IPS DF 6.9 (cell line): ENCODE measurements at regions not wholly inside any gene's neighbourhood (a gene's known extent, or its start where the extent isn't known, plus 50 kb on each side); places are given as distances from the start of the nearest gene placed in this dataset.
"Not testable (repeated sequence)": the region's sequence is repeated elsewhere in the genome, so short reads cannot be mapped to it uniquely, and the experiment has no call there.

Experiments used
- DNase-seq: peaks from one replicate; pipeline ENCODE4 v3.0.0-alpha.2; 2013; ENCODE audit warnings: low read depth, low spot score
- H3K27ac ChIP-seq: one replicate; pipeline ENCODE4 v1.5.1; 2013; ENCODE audit warnings: low read length, control low read depth
- H3K27me3 ChIP-seq: 2 replicates; pipeline ENCODE4 v1.6.1; 2013; ENCODE audit warnings: mild to moderate bottlenecking, low read length; ENCODE audit not compliant: control insufficient read depth, insufficient read depth
- H3K36me3 ChIP-seq: 2 replicates; pipeline ENCODE4 v1.6.1; 2013; ENCODE audit warnings: low read length; ENCODE audit not compliant: control insufficient read depth, insufficient read depth
- H3K4me1 ChIP-seq: 2 replicates; pipeline ENCODE4 v1.6.1; 2013; ENCODE audit warnings: low read length; ENCODE audit not compliant: control insufficient read depth, insufficient read depth
- H3K4me3 ChIP-seq: 2 replicates; pipeline ENCODE4 v1.5.1; 2013; ENCODE audit warnings: mild to moderate bottlenecking, low read length
- H3K9me3 ChIP-seq: 2 replicates; pipeline ENCODE4 v1.6.1; 2013; ENCODE audit warnings: low read length, inconsistent platforms; ENCODE audit not compliant: control insufficient read depth, insufficient read depth
- WGBS: extraction: QIAGEN DNeasy Blood & Tissue Kit; methylation state at CpG from one replicate; pipeline ENCODE4 v1.1.7; 2013; ENCODE audit warnings: mixed read lengths, missing lambda C conversion rate; ENCODE audit not compliant: insufficient read length, insufficient coverage; 5-methylcytosine and 5-hydroxymethylcytosine counted together

DNA sequence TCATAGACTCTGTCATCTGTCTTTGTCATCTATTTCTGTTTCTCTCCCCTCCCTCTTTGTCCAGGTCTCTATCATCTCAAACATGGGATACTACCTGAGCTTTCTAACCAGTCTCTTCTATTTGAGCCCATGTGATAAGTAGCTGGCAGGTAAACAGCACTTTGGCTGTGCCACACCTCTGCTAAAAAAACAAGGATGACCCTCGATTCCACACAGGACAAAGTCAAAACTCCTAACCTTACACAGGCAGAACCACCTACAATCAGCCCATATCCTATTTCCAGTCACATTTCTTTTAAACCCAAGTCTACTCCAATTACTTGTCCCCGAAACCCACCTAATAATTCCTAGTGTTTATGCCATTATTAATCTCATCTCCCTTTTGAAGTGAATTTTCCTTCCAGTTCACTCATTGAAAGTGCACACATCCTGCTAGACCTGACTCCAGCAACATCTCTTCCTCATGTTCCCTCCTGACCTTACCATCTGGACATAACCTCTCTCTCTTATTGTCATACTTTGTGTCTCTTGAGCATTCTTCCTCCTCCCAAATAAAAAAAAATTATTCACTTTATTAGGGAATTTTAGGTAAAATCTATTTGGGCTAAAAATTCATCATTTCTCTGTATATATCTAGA is 256.1 kb upstream of the ONECUT1 start:
- no peaks in the 10 kb centered on the region for H3K27me3 ChIP-seq
- no peak overlapping the region for H3K27ac ChIP-seq
- no peaks in the 10 kb centered on the region for H3K9me3 ChIP-seq
- no peaks in the 10 kb centered on the region for H3K36me3 ChIP-seq
- H3K4me3 ChIP-seq = no peak overlapping the region
- no peaks in the 10 kb centered on the region for H3K4me1 ChIP-seq
- WGBS = no CpG with 5 or more reads among the region's 2 CpGs
- DNase-seq = no peak

GRCh38 chr15:53038655-53038941 is 248.5 kb upstream of the ONECUT1 start:
- no peaks in the 10 kb centered on the region for H3K4me1 ChIP-seq
- H3K4me3 ChIP-seq = no peak overlapping the region
- no peak for DNase-seq
- H3K9me3 ChIP-seq = no peaks in the 10 kb centered on the region
- H3K36me3 ChIP-seq = no peaks in the 10 kb centered on the region
- no peak overlapping the region for H3K27ac ChIP-seq
- WGBS = no CpG with 5 or more reads among the region's 7 CpGs
- no peaks in the 10 kb centered on the region for H3K27me3 ChIP-seq

DNA sequence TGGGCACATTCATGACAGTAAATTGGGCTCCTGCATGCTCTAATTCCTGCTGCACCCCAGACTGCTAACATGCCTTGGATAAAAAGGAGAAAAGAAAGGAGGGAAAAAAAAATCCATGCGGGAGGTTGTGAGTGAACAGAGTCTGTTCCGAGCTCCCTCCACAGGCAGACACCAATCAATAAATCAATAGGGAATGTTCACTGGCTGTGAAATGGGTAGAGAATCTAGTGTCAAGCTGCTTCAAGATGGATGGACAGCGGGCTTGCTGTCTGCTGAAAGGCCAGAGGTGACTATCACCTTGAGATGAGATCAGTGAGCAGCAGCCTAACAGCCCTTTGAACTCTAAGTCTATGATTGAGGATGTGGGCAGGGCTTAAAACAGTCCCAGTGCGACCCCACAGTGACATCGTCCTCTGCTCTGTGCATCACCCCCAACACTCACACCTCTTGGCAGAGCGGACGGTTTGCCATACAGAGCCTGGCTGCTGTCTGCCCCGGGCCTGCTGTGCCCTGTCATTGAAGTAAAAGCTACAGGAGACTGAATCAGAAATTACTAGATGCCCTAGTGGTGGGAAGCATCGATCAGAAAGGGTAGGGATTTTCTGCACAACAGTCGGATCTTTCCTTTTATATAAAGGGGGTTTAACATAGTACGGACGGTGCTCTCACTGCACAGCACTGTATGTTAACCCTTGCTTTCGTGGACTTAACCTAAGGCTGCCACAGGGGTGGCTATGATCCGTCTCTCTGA is 247.9 kb upstream of the ONECUT1 start:
- no CpG with 5 or more reads among the region's 14 CpGs for WGBS
- H3K9me3 ChIP-seq = no peaks in the 10 kb centered on the region
- H3K27ac ChIP-seq = no peak overlapping the region
- no peak for DNase-seq
- H3K4me3 ChIP-seq = no peak overlapping the region
- H3K4me1 ChIP-seq = no peaks in the 10 kb centered on the region
- H3K27me3 ChIP-seq = no peaks in the 10 kb centered on the region
- no peaks in the 10 kb centered on the region for H3K36me3 ChIP-seq

DNA sequence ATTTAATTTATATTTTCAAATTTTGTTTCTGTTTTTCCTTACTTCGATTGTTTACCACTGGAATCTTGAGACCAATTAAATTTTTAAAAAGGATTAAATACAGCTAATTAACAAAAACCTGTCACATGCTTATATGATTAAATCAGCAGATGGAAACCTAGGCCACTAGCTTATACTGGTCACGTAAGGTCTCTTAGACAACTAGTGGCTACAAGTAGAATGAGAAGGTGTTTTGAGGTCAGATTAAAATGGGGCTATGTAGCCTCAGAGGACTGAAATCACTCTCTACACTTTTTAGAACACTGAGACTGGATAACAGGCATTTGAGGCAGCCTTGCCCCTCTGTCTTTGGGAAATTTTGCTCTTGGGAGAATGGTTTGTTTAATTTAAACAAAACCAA is 246.5 kb upstream of the ONECUT1 start:
- Histone ChIP-seq H3K27me3 (no peaks in the 10 kb centered on the region), H3K27ac (no peak overlapping the region), H3K4me1 (no peaks in the 10 kb centered on the region), H3K36me3 (no peaks in the 10 kb centered on the region), H3K9me3 (no peaks in the 10 kb centered on the region), H3K4me3 (no peak overlapping the region)
- no CpG with 5 or more reads among the region's 2 CpGs for WGBS
- no peak for DNase-seq

GRCh38 chr15:53034767-53035245 is 244.7 kb upstream of the ONECUT1 start:
- no peak overlapping the region for H3K4me3 ChIP-seq
- no peak for DNase-seq
- WGBS = no CpG with 5 or more reads among the region's 4 CpGs
- no peaks in the 10 kb centered on the region for H3K4me1 ChIP-seq
- H3K27me3 ChIP-seq = no peaks in the 10 kb centered on the region
- H3K36me3 ChIP-seq = no peaks in the 10 kb centered on the region
- no peak overlapping the region for H3K27ac ChIP-seq
- H3K9me3 ChIP-seq = no peaks in the 10 kb centered on the region

DNA sequence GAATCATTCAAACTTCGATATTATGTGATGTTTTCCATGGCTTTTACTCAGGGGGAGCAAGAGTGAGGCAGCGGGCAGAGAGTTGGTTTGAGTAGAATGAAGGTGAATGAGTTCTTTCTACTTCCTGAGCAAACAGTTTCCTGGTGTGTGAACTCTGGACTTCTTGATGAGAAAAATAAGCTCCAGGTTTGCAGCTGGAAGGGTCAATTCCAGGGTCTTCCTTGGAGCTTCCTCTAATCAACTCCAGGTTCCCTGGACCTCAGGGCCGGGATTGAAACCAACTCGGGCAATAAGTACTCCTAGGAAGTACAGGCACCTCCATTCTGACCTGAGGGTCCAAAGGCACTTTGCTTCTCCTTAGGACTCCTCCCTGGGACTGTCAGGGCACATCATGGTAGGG is 243.6 kb upstream of the ONECUT1 start:
- no peak for DNase-seq
- Histone ChIP-seq H3K36me3 (no peaks in the 10 kb centered on the region), H3K4me1 (no peaks in the 10 kb centered on the region), H3K27me3 (no peaks in the 10 kb centered on the region; the same call in 1 of the 2 replicates), H3K9me3 (no peaks in the 10 kb centered on the region), H3K4me3 (no peak overlapping the region), H3K27ac (no peak overlapping the region)
- WGBS = no CpG with 5 or more reads among the region's 4 CpGs

DNA sequence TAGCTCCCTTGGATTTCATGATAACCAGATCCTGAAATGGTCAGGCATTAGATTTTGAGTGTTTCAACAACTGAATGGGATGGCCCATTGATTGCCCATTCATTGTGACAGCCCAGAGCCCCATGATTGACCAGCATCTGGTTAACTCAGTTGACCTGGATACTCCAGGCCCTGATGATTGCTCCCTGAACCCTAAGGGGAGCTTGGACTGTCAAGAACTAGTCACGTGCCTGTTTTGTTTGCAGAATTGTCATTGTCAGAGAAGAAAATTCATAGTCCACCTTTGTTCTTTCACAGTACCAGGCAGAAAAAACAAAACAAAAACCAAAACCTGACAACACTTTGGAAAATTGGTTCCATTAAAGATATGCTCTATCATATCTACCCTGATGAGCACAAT is 241.3 kb upstream of the ONECUT1 start:
- no CpG with 5 or more reads among the region's 1 CpG for WGBS
- H3K27ac ChIP-seq = no peak overlapping the region
- DNase-seq = no peak

DNA sequence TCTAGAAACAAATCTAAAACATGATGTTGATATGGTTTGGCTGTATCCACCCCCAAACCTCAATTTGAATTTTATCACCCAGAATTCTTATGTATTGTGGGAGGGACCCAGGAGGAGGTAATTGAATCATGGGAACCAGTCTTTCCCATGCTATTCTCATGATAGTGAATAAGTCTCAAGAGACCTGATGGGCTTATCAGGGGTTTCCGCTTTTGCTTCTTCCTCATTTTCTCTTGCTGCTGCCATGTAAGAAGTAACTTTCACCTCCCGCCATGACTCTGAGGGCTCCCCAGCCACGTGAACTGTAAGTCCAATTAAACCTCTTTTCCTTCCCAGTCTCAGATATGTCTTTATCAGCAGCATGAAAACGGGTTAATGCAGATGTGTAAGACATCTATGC is 232.7 kb upstream of the ONECUT1 start:
- Histone ChIP-seq H3K4me1 (no peaks in the 10 kb centered on the region), H3K27me3 (no peaks in the 10 kb centered on the region), H3K4me3 (no peak overlapping the region), H3K27ac (no peak overlapping the region), H3K36me3 (no peaks in the 10 kb centered on the region), H3K9me3 (no peaks in the 10 kb centered on the region)
- no CpG with 5 or more reads among the region's 4 CpGs for WGBS
- no peak for DNase-seq

More for the DNA sequence above, 241.3 kb upstream of the ONECUT1 start:
- no peak overlapping the region for H3K4me3 ChIP-seq
- H3K36me3 ChIP-seq = no peaks in the 10 kb centered on the region
- no peaks in the 10 kb centered on the region for H3K9me3 ChIP-seq
- no peaks in the 10 kb centered on the region for H3K4me1 ChIP-seq
- no peaks in the 10 kb centered on the region; the same call in 1 of the 2 replicates for H3K27me3 ChIP-seq

- Histone ChIP-seq H3K36me3 (no peaks in the 10 kb centered on the region), H3K27me3 (no peaks in the 10 kb centered on the region), H3K4me1 (no peaks in the 10 kb centered on the region), H3K4me3 (no peak overlapping the region), H3K27ac (no peak overlapping the region), H3K9me3 (no peaks in the 10 kb centered on the region)
- no CpG with 5 or more reads among the region's 2 CpGs for WGBS
- no peak for DNase-seq
Observed at GRCh38 chr15:53013329-53013728, 223.2 kb upstream of the ONECUT1 start.

- H3K4me1 ChIP-seq, H3K27ac ChIP-seq, H3K36me3 ChIP-seq, H3K27me3 ChIP-seq, H3K4me3 ChIP-seq, DNase-seq, H3K9me3 ChIP-seq: not testable (repeated sequence)
- WGBS = no CpG with 5 or more reads among the region's 2 CpGs
Observed at GRCh38 chr15:53011779-53012178, 221.6 kb upstream of the ONECUT1 start.

GRCh38 chr15:53009093-53009492 is 219.0 kb upstream of the ONECUT1 start:
- Histone ChIP-seq H3K4me3 (no peak overlapping the region), H3K36me3 (no peaks in the 10 kb centered on the region), H3K27ac (no peak overlapping the region), H3K27me3 (no peaks in the 10 kb centered on the region), H3K9me3 (no peaks in the 10 kb centered on the region), H3K4me1 (no peaks in the 10 kb centered on the region)
- no CpG with 5 or more reads among the region's 1 CpG for WGBS
- no peak for DNase-seq
